GM12878 (cell line): ENCODE measurements at regions not wholly inside any gene's neighbourhood (a gene's known extent, or its start where the extent isn't known, plus 50 kb on each side); places are given as distances from the start of the nearest gene placed in this dataset.

ENCODE experiments used
- ATAC-seq: fragments of 200-7000 bp; cut with Tn5 transposase; 3 replicates; pipeline ENCODE4 v1.9.1; 2020; ENCODE audit warnings: mild to moderate bottlenecking, moderate library complexity
- BruUV-seq: library from RNA; stranded (reverse); fragments of 400-500 nt; replicated peaks from 2 replicates; lab custom pipeline; 2021; lab: Mats Ljungman, UMichigan
- CTCF ChIA-PET: fragments of 300-600 bp; sonication (Branson Sonifier 250); formaldehyde crosslinking; extraction: SDS; loops from one replicate; lab custom pipeline; 2021; ENCODE audit warnings: inconsistent platforms; lab: Yijun Ruan, JAX
- POLR2A ChIA-PET: fragments of 350-600 bp; formaldehyde crosslinking; extraction: SDS; loops from one replicate; lab custom pipeline; 2021; ENCODE audit warnings: inconsistent platforms; lab: Charles Lee
- RAD21 ChIA-PET: fragments of 300-600 bp; sonication (Branson Sonifier 250); formaldehyde crosslinking; loops from one replicate; lab custom pipeline; 2023; ENCODE audit warnings: antibody characterized with exemption; ENCODE audit not compliant: unreplicated experiment; lab: Charles Lee
- SMC1A ChIA-PET: fragments of 300-600 bp; sonication (Branson Sonifier 250); formaldehyde crosslinking; loops from one replicate; lab custom pipeline; 2023; ENCODE audit not compliant: unreplicated experiment, uncharacterized antibody; lab: Charles Lee
- DNase-seq: peaks from one replicate; pipeline ENCODE4 v3.0.0-alpha.2; 2011; ENCODE audit warnings: low read depth, low spot score
- FAIRE-seq: peaks from 3 replicates; lab custom pipeline; 2011; peaks lifted over from hg19 to GRCh38; lab: Jason Lieb, UNC
- H2AFZ ChIP-seq: 2 replicates; pipeline ENCODE4 v1.6.0; 2011; ENCODE audit warnings: low read depth, low read length, control low read depth; ENCODE audit not compliant: control insufficient read depth
- H3K27ac ChIP-seq: 2 replicates; pipeline ENCODE4 v1.5.1; 2011; ENCODE audit warnings: control low read depth; ENCODE audit not compliant: control insufficient read depth, insufficient read depth
- H3K27me3 ChIP-seq, 2 experiments: replicated peaks in 1 of 2; 2 replicates each; pipeline versions ENCODE4 v1.6.0 to v1.6.1; 2011; ENCODE audit warnings: low read length in 1 of 2; ENCODE audit not compliant: control insufficient read depth in 2 of 2, insufficient read depth in 2 of 2
- H3K36me3 ChIP-seq, 2 experiments: 2 replicates each; pipeline ENCODE4 v1.5.1; 2011; ENCODE audit warnings: low read length in 1 of 2; ENCODE audit not compliant: control insufficient read depth in 2 of 2, insufficient read depth in 2 of 2
- H3K4me1 ChIP-seq: 2 replicates; pipeline ENCODE4 v1.6.1; 2011; ENCODE audit warnings: mild to moderate bottlenecking, low read length, moderate library complexity, mixed read lengths; ENCODE audit not compliant: control insufficient read depth, insufficient read depth
- H3K4me2 ChIP-seq: 2 replicates; pipeline ENCODE4 v1.6.0; 2011; ENCODE audit warnings: control low read depth; ENCODE audit not compliant: control insufficient read depth, insufficient read depth
- H3K4me3 ChIP-seq: fragments of 200-600 bp; sonication (generic); 2 replicates; pipeline ENCODE4 v1.5.1; 2016
- H3K79me2 ChIP-seq: 2 replicates; pipeline ENCODE4 v1.6.0; 2011; ENCODE audit warnings: low read length; ENCODE audit not compliant: control insufficient read depth, insufficient read depth
- H3K9ac ChIP-seq: 2 replicates; pipeline ENCODE4 v1.8.0; 2011; ENCODE audit warnings: low read length, control low read depth, mixed read lengths; ENCODE audit not compliant: control insufficient read depth, insufficient read depth
- H3K9me3 ChIP-seq: replicated peaks from 3 replicates; pipeline ENCODE4 v1.5.1; 2011; ENCODE audit warnings: mild to moderate bottlenecking, low read length; ENCODE audit not compliant: control insufficient read depth, insufficient read depth
- H4K20me1 ChIP-seq: 2 replicates; pipeline ENCODE4 v1.6.0; 2011; ENCODE audit not compliant: control insufficient read depth, insufficient read depth
- BCLAF1 ChIP-seq: fragments of 450-650 bp; IDR thresholded peaks from 2 replicates; pipeline ENCODE4 v1.6.1; 2017; ENCODE audit warnings: antibody characterized with exemption, mild to moderate bottlenecking, moderate library complexity
- PAX5 ChIP-seq: IDR thresholded peaks from 2 replicates; pipeline ENCODE4 v1.6.1; 2011; ENCODE audit warnings: low read depth, low read length, borderline replicate concordance
- PKNOX1 ChIP-seq: fragments of 450-650 bp; IDR thresholded peaks from 2 replicates; pipeline ENCODE4 v1.6.1; 2016; ENCODE audit warnings: mild to moderate bottlenecking
- ZNF384 ChIP-seq: IDR thresholded peaks from 2 replicates; pipeline ENCODE4 v1.6.1; 2012; ENCODE audit warnings: low read depth, mild to moderate bottlenecking, low read length, improper control_type of control experiment, borderline replicate concordance
- WGBS: methylation state at CpG from one replicate; pipeline ENCODE4 v1.1.6; 2016; ENCODE audit warnings: low lambda C conversion rate; ENCODE audit not compliant: insufficient replicate concordance, insufficient coverage; ENCODE audit errors: missing lambda C conversion rate; 5-methylcytosine and 5-hydroxymethylcytosine counted together
- in situ Hi-C: fragments of 300-500 bp; cut with MboI; formaldehyde crosslinking; loops from 9 replicates; pipeline ENCODE4 v1.14.3; 2018; ENCODE audit warnings: mixed read lengths
- intact Hi-C: fragments of 100-400 bp; cut with micrococcal nuclease; formaldehyde crosslinking; loops from one replicate; pipeline ENCODE4 v1.14.2; 2022; ENCODE audit not compliant: unreplicated experiment

- in situ Hi-C loops: no loop called here
- intact Hi-C loops: no loop called here
- no peak overlapping the region for H3K9ac ChIP-seq
- TF ChIP-seq ZNF384: no peak
- no peak for TF ChIP-seq PAX5
- TF ChIP-seq BCLAF1: no peak
- TF ChIP-seq PKNOX1: 0 out of 2 replicates have a peak, but pooled peaks have one; percentile 11
- no peaks in the 10 kb centered on the region for H3K36me3 ChIP-seq
- no TSS peak for BruUV-seq
- 0% methylated on average over 2 of the region's 2 CpGs for WGBS
- H3K27me3 ChIP-seq: no peaks in the 10 kb centered on the region
- H3K4me2 ChIP-seq: no peak overlapping the region
- ATAC-seq (no peak), DNase-seq (no peak), FAIRE-seq (no peak)
- H3K4me1 ChIP-seq: no peaks in the 10 kb centered on the region
- no peaks in the 10 kb centered on the region for H3K9me3 ChIP-seq
- ChIA-PET CTCF (interaction anchor here (1.8 kb wide), 1 partner anchor 26 kb away, joined by 3 read pairs; no protein-coding TSS in a partner anchor), RAD21 (no interaction called here), POLR2A (no interaction called here), SMC1A (no interaction called here)
- no peaks in the 10 kb centered on the region for H3K79me2 ChIP-seq
- no peak overlapping the region for H2AFZ ChIP-seq
- no peaks in the 10 kb centered on the region for H4K20me1 ChIP-seq
- no peak overlapping the region for H3K27ac ChIP-seq
- H3K4me3 ChIP-seq: no peak overlapping the region
These were observed 124.0 kb upstream of the PRSS58 start for GRCh38 chr7:142381727-142382390.
